H9 (cell line): ENCODE measurements at regions not wholly inside any gene's neighbourhood (a gene's known extent, or its start where the extent isn't known, plus 50 kb on each side); places are given as distances from the start of the nearest gene placed in this dataset.

Source experiments
- DNase-seq: peaks from one replicate; pipeline ENCODE4 v3.0.0-alpha.2; 2017
- H2AFZ ChIP-seq: one replicate; pipeline ENCODE4 v1.6.1; 2013; ENCODE audit warnings: mild to moderate bottlenecking, low read length, control low read depth, moderate library complexity
- H2AK5ac ChIP-seq: 2 replicates; pipeline ENCODE4 v1.6.1; 2013; ENCODE audit warnings: low read length, control low read depth, mixed read lengths; ENCODE audit not compliant: insufficient read length
- H2BK120ac ChIP-seq: one replicate; pipeline ENCODE4 v1.6.1; 2013; ENCODE audit warnings: low read depth, mild to moderate bottlenecking, low read length, control low read depth, inconsistent platforms; ENCODE audit not compliant: poor library complexity, severe bottlenecking
- H2BK12ac ChIP-seq: 2 replicates; pipeline ENCODE4 v1.6.1; 2013; ENCODE audit warnings: low read length, control low read depth, mixed read lengths, low read depth; ENCODE audit not compliant: insufficient read length
- H2BK15ac ChIP-seq: 2 replicates; pipeline ENCODE4 v1.6.1; 2013; ENCODE audit warnings: low read depth, low read length, control low read depth
- H2BK20ac ChIP-seq: one replicate; pipeline ENCODE4 v1.6.1; 2013; ENCODE audit warnings: low read depth, mild to moderate bottlenecking, low read length, control low read depth, inconsistent platforms; ENCODE audit not compliant: poor library complexity, severe bottlenecking
- H2BK5ac ChIP-seq: 2 replicates; pipeline ENCODE4 v1.6.1; 2013; ENCODE audit warnings: low read length, control low read depth, mixed read lengths; ENCODE audit not compliant: insufficient read length
- H3K14ac ChIP-seq: 2 replicates; pipeline ENCODE4 v1.6.1; 2013; ENCODE audit warnings: low read length, control low read depth; ENCODE audit not compliant: insufficient read depth
- H3K18ac ChIP-seq: 2 replicates; pipeline ENCODE4 v1.6.1; 2013; ENCODE audit warnings: low read depth, mild to moderate bottlenecking, mixed read lengths, low read length, control low read depth; ENCODE audit not compliant: insufficient read length
- H3K23ac ChIP-seq: 2 replicates; pipeline ENCODE4 v1.6.1; 2013; ENCODE audit warnings: low read length, control low read depth, mixed read lengths, low read depth; ENCODE audit not compliant: insufficient read length
- H3K23me2 ChIP-seq: 2 replicates; pipeline ENCODE4 v1.6.1; 2013; ENCODE audit warnings: low read depth, mild to moderate bottlenecking, mixed read lengths, low read length, control low read depth; ENCODE audit not compliant: insufficient read length, poor library complexity, severe bottlenecking
- H3K27ac ChIP-seq: 2 replicates; pipeline ENCODE4 v1.5.1; 2013; ENCODE audit warnings: low read length, control low read depth, mixed read lengths, low read depth; ENCODE audit not compliant: insufficient read length
- H3K27me3 ChIP-seq: 2 replicates; pipeline ENCODE4 v1.6.1; 2013; ENCODE audit warnings: low read length, control low read depth, inconsistent platforms; ENCODE audit not compliant: insufficient read depth
- H3K4ac ChIP-seq: 2 replicates; pipeline ENCODE4 v1.6.1; 2013; ENCODE audit warnings: low read depth, mild to moderate bottlenecking, control low read depth, inconsistent platforms, low read length, moderate library complexity
- H3K4me1 ChIP-seq: 2 replicates; pipeline ENCODE4 v1.6.1; 2013; ENCODE audit warnings: low read length, control low read depth, inconsistent platforms; ENCODE audit not compliant: insufficient read depth
- H3K4me2 ChIP-seq: 2 replicates; pipeline ENCODE4 v1.6.1; 2013; ENCODE audit warnings: low read length, control low read depth, mixed read lengths; ENCODE audit not compliant: insufficient read length, insufficient read depth
- H3K56ac ChIP-seq: 2 replicates; pipeline ENCODE4 v1.6.1; 2013; ENCODE audit warnings: low read depth, mild to moderate bottlenecking, mixed read lengths, low read length, control low read depth; ENCODE audit not compliant: insufficient read length
- H3K79me1 ChIP-seq: 2 replicates; pipeline ENCODE4 v1.6.1; 2013; ENCODE audit warnings: low read depth, mild to moderate bottlenecking, moderate library complexity, low read length, control low read depth, inconsistent platforms; ENCODE audit not compliant: insufficient read depth, poor library complexity, severe bottlenecking
- H3K79me2 ChIP-seq: 2 replicates; pipeline ENCODE4 v1.6.1; 2013; ENCODE audit warnings: low read length, control low read depth, inconsistent platforms; ENCODE audit not compliant: insufficient read depth
- H3K9ac ChIP-seq: 2 replicates; pipeline ENCODE4 v1.6.1; 2013; ENCODE audit warnings: low read length, control low read depth, mixed read lengths; ENCODE audit not compliant: insufficient read length; ENCODE audit errors: extremely low read depth
- H3K9me3 ChIP-seq: one replicate; pipeline ENCODE4 v1.6.1; 2013; ENCODE audit warnings: low read depth, low read length, inconsistent platforms; ENCODE audit not compliant: control insufficient read depth
- H3T11ph ChIP-seq: one replicate; pipeline ENCODE4 v1.6.1; 2013; ENCODE audit warnings: mild to moderate bottlenecking, low read length, control low read depth, inconsistent platforms
- H4K20me1 ChIP-seq: one replicate; pipeline ENCODE4 v1.6.1; 2013; ENCODE audit not compliant: control insufficient read depth, insufficient read length, insufficient read depth
- H4K5ac ChIP-seq: 2 replicates; pipeline ENCODE4 v1.6.1; 2013; ENCODE audit warnings: low read depth, mild to moderate bottlenecking, mixed read lengths, low read length, control low read depth; ENCODE audit not compliant: insufficient read length
- H4K8ac ChIP-seq: replicated peaks from 2 replicates; pipeline ENCODE4 v1.6.1; 2013; ENCODE audit warnings: low read length, control low read depth, mixed read lengths, low read depth; ENCODE audit not compliant: insufficient read length
- H4K91ac ChIP-seq: 2 replicates; pipeline ENCODE4 v1.6.1; 2013; ENCODE audit warnings: low read depth, mild to moderate bottlenecking, moderate library complexity, mixed read lengths, low read length, control low read depth; ENCODE audit not compliant: insufficient read length
- H3K27ac Mint-ChIP-seq, 3 experiments: 2 replicates in 2 of 3; 3 replicates in 1 of 3; pipeline ENCODE4 v1.8.0; 2020 to 2021; ENCODE audit warnings: mixed read lengths in 3 of 3, mild to moderate bottlenecking in 1 of 3, moderate library complexity in 1 of 3
- H3K27me3 Mint-ChIP-seq: 2 replicates; pipeline ENCODE4 v1.8.0; 2021; ENCODE audit warnings: low read depth, mild to moderate bottlenecking, moderate library complexity, mixed read lengths
- H3K36me3 Mint-ChIP-seq, 3 experiments: 2 replicates in 2 of 3; 3 replicates in 1 of 3; pipeline ENCODE4 v1.8.0; 2020 to 2021; ENCODE audit warnings: low read depth in 3 of 3, mixed read lengths in 3 of 3; ENCODE audit not compliant: insufficient read depth in 1 of 3
- H3K4me1 Mint-ChIP-seq, 2 experiments: 2 replicates each; pipeline ENCODE4 v1.8.0; 2020; ENCODE audit warnings: mixed read lengths in 2 of 2
- H3K4me3 Mint-ChIP-seq, 2 experiments: 2 replicates in 1 of 2; 3 replicates in 1 of 2; pipeline ENCODE4 v1.8.0; 2020 to 2021; ENCODE audit warnings: mild to moderate bottlenecking in 2 of 2, mixed read lengths in 2 of 2, moderate library complexity in 1 of 2
- H3K9me3 Mint-ChIP-seq, 2 experiments: 2 replicates in 1 of 2; 3 replicates in 1 of 2; pipeline ENCODE4 v1.8.0; 2020; ENCODE audit warnings: mild to moderate bottlenecking in 2 of 2, mixed read lengths in 2 of 2, moderate library complexity in 1 of 2
- CTCF ChIP-seq: fragments of 200-600 bp; sonication (generic); conservative IDR thresholded peaks from 3 replicates; pipeline ENCODE4 v1.8.0; 2021; ENCODE audit warnings: antibody characterized with exemption, mild to moderate bottlenecking

- no peak for TF ChIP-seq CTCF
- H2BK15ac ChIP-seq, result no peak overlapping the region
- no peaks in the 10 kb centered on the region; the same call in 1 of the 2 replicates for H3K79me2 ChIP-seq
- H4K20me1 ChIP-seq, result no peaks in the 10 kb centered on the region
- Mint-ChIP-seq H3K27ac (no peak overlapping the region), H3K9me3 (peaks cover 25 to 29% of the 10 kb centered on the region in 2 experiments), H3K36me3 (peaks cover 15 to 23% (median 18%) of the 10 kb centered on the region in 3 experiments), H3K27me3 (peaks cover 61% of the 10 kb centered on the region), H3K4me1 (no peaks in the 10 kb centered on the region), H3K4me3 (no peak overlapping the region)
- no peak overlapping the region for H4K5ac ChIP-seq
- no peak overlapping the region for H3K14ac ChIP-seq
- no peaks in the 10 kb centered on the region for H3K9me3 ChIP-seq
- no peak overlapping the region for H3K4me2 ChIP-seq
- no peak overlapping the region for H2AFZ ChIP-seq
- H3K23me2 ChIP-seq, result no peaks in the 10 kb centered on the region
- H2BK12ac ChIP-seq, result no peak overlapping the region
- H3K4ac ChIP-seq, result no peak overlapping the region
- H3K23ac ChIP-seq, result no peak overlapping the region
- no peak overlapping the region for H2BK20ac ChIP-seq
- H3K56ac ChIP-seq, result no peak overlapping the region
- no peaks in the 10 kb centered on the region for H3K79me1 ChIP-seq
- H4K91ac ChIP-seq, result no peak overlapping the region
- no peak overlapping the region for H2AK5ac ChIP-seq
- H3K27ac ChIP-seq, result no peak overlapping the region
- H2BK120ac ChIP-seq, result no peak overlapping the region
- H3K4me1 ChIP-seq, result no peaks in the 10 kb centered on the region
- H2BK5ac ChIP-seq, result no peak overlapping the region
- H3K9ac ChIP-seq, result no peak overlapping the region
- DNase-seq, result no peak
- H4K8ac ChIP-seq, result no peak overlapping the region
- no peak overlapping the region for H3K18ac ChIP-seq
- peaks cover 2% of the 10 kb centered on the region; the same call in 1 of the 2 replicates for H3K27me3 ChIP-seq
- no peak overlapping the region for H3T11ph ChIP-seq
Observed at GRCh38 chr12:41942354-41942753, 202.3 kb downstream of the GXYLT1 start.
